GM03348 (cell line): ENCODE measurements at regions not wholly inside any gene's neighbourhood (a gene's known extent, or its start where the extent isn't known, plus 50 kb on each side); places are given as distances from the start of the nearest gene placed in this dataset.
"Not testable (repeated sequence)": the region's sequence is repeated elsewhere in the genome, so short reads cannot be mapped to it uniquely, and the experiment has no call there.

Experiments
- DNase-seq: peaks from one replicate; pipeline ENCODE4 v3.0.0; 2012; ENCODE audit warnings: low spot score

GRCh38 chr5:98128271-98128670 lies 645.2 kb upstream of the RGMB start:
- DNase-seq: no peak

DNA sequence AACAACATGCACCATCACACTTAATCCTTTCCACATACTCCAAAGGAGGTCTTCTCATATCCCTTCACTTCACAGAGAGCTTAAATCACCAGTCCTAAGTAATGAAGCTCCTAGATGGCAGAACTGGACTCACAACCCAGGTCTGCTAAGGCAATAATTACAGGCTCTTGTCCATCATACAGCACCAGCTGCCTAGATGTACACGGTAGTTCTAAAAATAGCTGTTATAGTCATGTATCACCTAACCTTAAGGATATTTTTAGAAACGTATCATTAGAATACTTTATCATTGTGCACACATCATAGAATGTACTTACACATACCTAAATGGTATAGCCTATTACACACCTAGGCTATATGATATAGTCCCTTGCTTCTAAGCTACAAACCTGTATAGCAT lies 644.6 kb upstream of the RGMB start:
- DNase-seq: no peak

DNA sequence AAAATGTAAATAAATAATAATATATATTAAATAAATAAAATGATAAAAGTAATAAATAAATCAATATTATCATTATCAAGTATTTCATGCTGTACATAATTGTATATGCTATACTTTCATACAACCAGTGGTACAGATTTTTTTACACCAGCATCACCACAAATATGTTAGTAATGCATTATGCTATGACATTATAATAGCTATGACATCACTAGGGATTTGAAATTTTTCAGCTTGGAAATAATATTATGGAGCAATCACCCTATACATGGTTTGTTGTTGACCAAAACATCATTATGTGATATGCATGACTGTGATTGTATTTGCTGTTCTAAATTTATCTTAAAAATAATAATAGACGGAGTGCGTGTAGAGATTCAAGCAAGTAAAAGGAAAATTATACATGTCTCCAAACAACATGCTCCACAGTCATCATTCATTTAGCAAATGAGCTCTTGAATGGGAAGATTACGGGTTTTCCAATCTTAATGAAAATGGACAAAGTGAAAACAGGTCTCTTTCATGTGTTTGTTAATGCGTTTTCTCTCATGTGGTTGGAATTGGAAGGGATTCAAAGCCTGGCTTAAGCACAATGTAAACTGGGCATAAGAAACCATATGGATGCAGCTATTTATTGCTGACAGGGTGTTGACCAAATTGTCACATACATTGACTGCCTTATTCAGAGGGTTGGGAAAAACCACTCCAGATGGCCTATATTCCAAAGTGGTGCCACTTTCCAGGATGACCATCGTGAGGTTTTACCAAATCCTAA lies 643.0 kb upstream of the RGMB start:
- DNase-seq: no peak

- no peak for DNase-seq
Observed at GRCh38 chr5:98144116-98144515, 629.3 kb upstream of the RGMB start.

DNA sequence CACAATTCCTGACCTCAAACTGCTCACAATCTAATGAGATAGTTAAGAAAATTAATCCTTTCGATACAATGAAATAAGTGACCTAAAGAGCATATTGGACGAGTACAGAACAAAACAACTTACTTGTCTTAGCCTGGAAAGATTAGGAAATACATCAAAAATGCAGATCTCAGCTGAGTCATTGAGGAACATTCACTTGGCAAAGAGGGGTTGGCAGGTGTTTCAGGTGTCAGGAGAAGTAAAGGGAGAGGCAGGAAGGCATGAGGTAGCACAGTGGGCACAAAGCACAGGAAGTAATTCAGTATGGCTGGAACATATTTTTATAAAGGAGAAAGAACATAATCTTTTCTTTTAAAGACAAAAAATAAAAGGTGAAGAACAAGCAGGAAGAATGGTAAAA lies 628.8 kb upstream of the RGMB start:
- no peak for DNase-seq

DNA sequence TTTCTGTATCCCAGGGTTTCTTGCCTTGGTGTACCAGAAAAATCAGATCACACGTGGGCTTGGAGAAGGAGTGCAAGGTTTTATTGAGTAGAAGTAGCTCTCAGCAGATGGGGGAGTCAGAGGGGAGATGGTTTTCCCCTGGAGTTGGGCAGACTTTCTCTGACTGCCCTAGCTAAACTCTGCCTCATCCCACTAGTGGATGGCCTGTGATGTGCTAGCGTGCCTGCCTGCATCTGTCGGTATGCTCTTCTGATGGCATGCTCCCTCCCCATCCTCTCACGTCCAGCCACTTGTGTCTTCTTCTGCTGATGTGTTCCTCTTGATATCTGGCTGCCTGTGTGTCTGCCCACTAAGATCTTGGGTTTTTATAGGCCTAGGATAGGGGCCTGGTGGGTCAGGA lies 616.1 kb upstream of the RGMB start:
- DNase-seq: no peak

GRCh38 chr5:98158440-98158839 lies 615.0 kb upstream of the RGMB start:
- no peak for DNase-seq

GRCh38 chr5:98163796-98164493 lies 609.5 kb upstream of the RGMB start:
- no peak for DNase-seq

- DNase-seq: no peak
Observed at GRCh38 chr5:98168871-98169270, 604.6 kb upstream of the RGMB start.

- no peak for DNase-seq
Observed at GRCh38 chr5:98170994-98171393, 602.5 kb upstream of the RGMB start.

DNA sequence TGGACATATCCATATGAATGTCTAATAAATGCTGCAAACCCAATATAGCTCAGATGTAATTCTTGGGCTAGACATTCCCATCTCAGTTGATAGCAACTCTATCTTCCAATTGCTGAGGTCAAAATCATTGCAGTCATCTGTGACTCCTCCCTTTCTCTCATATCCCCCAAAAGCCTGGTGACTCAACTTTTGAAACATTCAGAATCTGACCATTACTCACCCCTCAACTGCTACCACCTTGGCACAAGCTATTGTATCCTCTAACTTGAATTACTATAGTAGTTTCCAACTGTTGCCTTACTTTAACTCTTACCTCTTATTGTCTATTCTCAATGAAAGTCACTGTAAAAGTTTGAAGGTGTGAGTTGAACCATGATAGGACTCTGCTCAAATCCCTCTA lies 600.1 kb upstream of the RGMB start:
- DNase-seq: peak; percentile 33

GRCh38 chr5:98175474-98175873 lies 598.0 kb upstream of the RGMB start:
- no peak for DNase-seq

DNA sequence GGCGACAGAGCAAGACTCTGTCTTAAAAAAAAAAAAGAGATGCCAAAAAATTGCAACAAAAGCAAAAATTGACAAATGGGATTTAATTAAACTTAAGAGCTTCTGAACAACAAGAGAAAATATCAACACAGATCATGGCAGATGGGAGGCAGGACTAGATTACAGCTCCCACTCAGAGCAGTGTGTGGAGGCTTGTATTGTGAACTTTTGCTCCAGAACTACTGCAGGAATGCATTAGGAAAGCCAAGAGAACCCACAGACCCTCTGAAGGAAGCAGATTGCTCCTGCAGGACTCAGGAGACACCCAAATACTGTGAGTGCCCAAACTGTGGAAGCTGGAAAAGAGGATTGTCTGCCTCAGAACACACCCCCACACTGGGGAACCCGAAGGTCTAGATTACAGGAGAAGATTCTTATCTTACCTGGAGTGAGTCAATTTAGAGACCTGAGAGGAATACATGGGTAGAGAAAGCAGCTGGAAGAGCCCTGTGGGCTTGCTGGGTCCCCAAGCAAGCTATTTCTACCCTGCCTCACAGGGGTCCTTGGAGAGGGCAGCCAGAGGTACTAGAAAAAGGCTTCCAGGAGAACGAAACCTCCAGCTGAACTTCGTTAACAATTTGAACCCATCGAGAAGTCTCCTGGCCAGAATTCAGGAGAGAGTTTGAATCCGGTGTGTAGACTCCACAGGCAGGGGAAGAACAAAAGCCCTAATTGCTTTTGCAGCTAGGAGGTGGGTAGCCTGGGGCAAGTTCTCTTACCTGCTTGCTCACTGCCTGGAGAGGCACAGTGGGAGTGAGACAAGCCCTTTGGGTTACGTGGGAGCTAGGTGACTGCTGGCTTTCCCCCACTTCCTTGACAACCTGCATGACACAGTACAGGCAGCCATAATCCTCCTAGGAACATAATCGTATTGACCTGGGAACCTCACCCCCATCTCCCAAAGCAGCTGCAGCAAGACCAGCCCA lies 593.4 kb upstream of the RGMB start:
- peak; percentile 10 for DNase-seq

DNA sequence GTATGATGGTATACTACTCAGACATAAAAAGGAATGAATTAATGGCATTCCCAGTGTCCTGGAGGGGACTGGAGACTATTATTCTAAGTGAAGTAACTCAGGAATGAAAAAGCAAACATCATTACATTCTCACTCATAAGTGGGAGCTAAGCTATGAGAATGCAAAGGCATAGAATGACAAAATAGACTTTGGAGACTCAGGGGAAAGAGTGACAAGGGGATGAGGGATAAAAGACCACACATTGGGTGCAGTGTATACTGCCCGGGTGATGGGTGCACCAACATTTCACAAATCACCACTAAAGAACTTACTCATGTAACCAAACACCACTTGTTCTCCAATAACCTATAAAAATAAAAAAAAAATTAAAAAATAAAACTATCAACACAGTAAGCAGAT lies 587.3 kb upstream of the RGMB start:
- no peak for DNase-seq

GRCh38 chr5:98187945-98188344 lies 585.5 kb upstream of the RGMB start:
- DNase-seq: no peak

- not testable (repeated sequence) for DNase-seq
Observed at GRCh38 chr5:98190344-98190743, 583.1 kb upstream of the RGMB start.

DNA sequence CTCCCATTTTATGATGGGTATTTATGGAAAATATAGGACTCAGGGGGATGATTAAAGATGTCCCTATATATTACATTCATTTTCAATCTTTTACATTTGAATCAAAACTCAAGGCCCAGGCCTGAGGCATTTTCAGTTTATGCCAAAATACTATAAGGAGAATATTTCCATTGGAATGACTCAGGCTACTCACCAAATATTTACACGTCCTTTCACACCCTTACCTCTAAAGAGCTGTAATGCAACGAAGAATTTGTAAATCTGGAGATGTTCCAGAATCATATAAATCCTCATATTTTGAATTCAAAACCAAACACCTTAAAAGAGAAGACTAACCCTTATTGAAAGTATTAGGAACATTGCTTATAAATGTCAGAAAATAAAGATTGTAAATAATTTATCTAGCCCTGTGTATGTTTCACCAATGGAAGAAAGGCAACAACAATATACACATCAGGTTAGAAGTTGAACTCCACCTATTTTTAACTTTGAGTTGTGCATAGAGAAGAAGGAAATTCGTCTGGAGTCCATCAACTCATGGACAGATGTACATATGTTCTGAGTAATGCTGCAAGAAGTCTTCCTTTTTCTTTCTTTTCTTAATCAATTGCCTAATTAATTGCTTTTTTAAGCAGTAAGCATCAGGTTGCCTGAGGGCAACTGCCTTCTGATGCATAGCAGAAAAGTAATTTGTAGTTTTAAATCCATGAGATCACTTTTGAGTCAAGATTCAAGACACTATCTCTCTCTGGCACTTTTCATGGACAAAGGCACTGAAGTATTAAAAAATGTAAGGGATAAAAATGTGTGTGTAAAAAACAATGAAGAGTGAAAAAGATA lies 579.3 kb upstream of the RGMB start:
- no peak for DNase-seq

GRCh38 chr5:98200726-98201541 lies 572.5 kb upstream of the RGMB start:
- DNase-seq: no peak

GRCh38 chr5:98204798-98205197 lies 568.7 kb upstream of the RGMB start:
- no peak for DNase-seq

GRCh38 chr5:98205691-98206461 lies 567.6 kb upstream of the RGMB start:
- peak; percentile 23 for DNase-seq
